Neural cell (in vitro differentiated cells): ENCODE measurements at regions not wholly inside any gene's neighbourhood (a gene's known extent, or its start where the extent isn't known, plus 50 kb on each side); places are given as distances from the start of the nearest gene placed in this dataset.

Source experiments
- H2AFZ ChIP-seq: fragments of 200-600, 300-800 bp; sonication (generic), shearing (Covaris generic); 2 replicates; pipeline ENCODE4 v1.6.0; 2014; ENCODE audit warnings: low read depth, mild to moderate bottlenecking, antibody characterized with exemption, low read length, moderate library complexity
- H3F3A ChIP-seq: fragments of 200-600 bp; shearing (Covaris generic); 2 replicates; pipeline ENCODE4 v1.6.1; 2016; ENCODE audit warnings: mild to moderate bottlenecking, moderate library complexity, mixed read lengths, antibody characterized with exemption, low read length; ENCODE audit not compliant: insufficient read depth, poor library complexity, severe bottlenecking
- H3K27ac ChIP-seq: fragments of 200-600, 300-800 bp; sonication (generic), shearing (Covaris generic); 2 replicates; pipeline ENCODE4 v1.5.1; 2014; ENCODE audit warnings: mild to moderate bottlenecking, low read length, moderate library complexity
- H3K27me3 ChIP-seq: fragments of 300-800, 200-600 bp; sonication (generic), shearing (Covaris generic); 2 replicates; pipeline ENCODE4 v1.6.0; 2014; ENCODE audit warnings: mild to moderate bottlenecking, low read depth, low read length, moderate library complexity; ENCODE audit not compliant: insufficient read depth
- H3K36me3 ChIP-seq: fragments of 300-800, 200-600 bp; sonication (generic), shearing (Covaris generic); 2 replicates; pipeline ENCODE4 v1.5.1; 2014; ENCODE audit warnings: mild to moderate bottlenecking, antibody characterized with exemption, low read length, moderate library complexity; ENCODE audit not compliant: insufficient read depth
- H3K4me2 ChIP-seq: fragments of 300-800, 200-600 bp; sonication (generic), shearing (Covaris generic); 2 replicates; pipeline ENCODE4 v1.6.0; 2014; ENCODE audit warnings: mild to moderate bottlenecking, low read length
- H3K4me3 ChIP-seq: fragments of 300-800, 200-600 bp; sonication (generic), shearing (Covaris generic); 2 replicates; pipeline ENCODE4 v1.5.1; 2014; ENCODE audit warnings: mild to moderate bottlenecking, low read length, moderate library complexity
- H3K79me2 ChIP-seq: fragments of 200-600 bp; shearing (Covaris generic); replicated peaks from 2 replicates; pipeline ENCODE4 v1.6.0; 2014; ENCODE audit warnings: mild to moderate bottlenecking, low read length, moderate library complexity; ENCODE audit not compliant: insufficient read depth
- H3K9ac ChIP-seq: fragments of 300-800, 200-600 bp; sonication (generic), shearing (Covaris generic); 2 replicates; pipeline ENCODE4 v1.6.1; 2016; ENCODE audit warnings: mild to moderate bottlenecking, low read length, mixed read lengths
- H3K9me2 ChIP-seq: fragments of 200-600 bp; shearing (Covaris generic); 2 replicates; pipeline ENCODE4 v1.6.1; 2016; ENCODE audit warnings: mild to moderate bottlenecking, low read length, mixed read lengths; ENCODE audit not compliant: insufficient read depth
- H3K9me3 ChIP-seq: fragments of 200-600, 300-800 bp; sonication (generic), shearing (Covaris generic); 2 replicates; pipeline ENCODE4 v1.6.1; 2016; ENCODE audit warnings: mild to moderate bottlenecking, mixed run types, low read length, moderate library complexity, mixed read lengths
- H4K20me1 ChIP-seq: fragments of 200-600 bp; shearing (Covaris generic); 2 replicates; pipeline ENCODE4 v1.6.1; 2016; ENCODE audit warnings: mild to moderate bottlenecking, mixed run types; ENCODE audit not compliant: insufficient read depth
- EP300 ChIP-seq: fragments of 450-650 bp; conservative IDR thresholded peaks from 2 replicates; pipeline ENCODE4 v1.6.1; 2014; ENCODE audit warnings: antibody characterized with exemption, mild to moderate bottlenecking, moderate library complexity; ENCODE audit not compliant: poor library complexity, severe bottlenecking
- EZH2 ChIP-seq: fragments of 200-600, 300-800 bp; shearing (Covaris generic), sonication (generic); IDR thresholded peaks from 2 replicates; pipeline ENCODE4 v1.6.1; 2014; ENCODE audit warnings: antibody characterized with exemption, low read length, borderline replicate concordance, mild to moderate bottlenecking; ENCODE audit not compliant: insufficient read depth, poor library complexity, severe bottlenecking
- MXI1 ChIP-seq: fragments of 450-650 bp; conservative IDR thresholded peaks from 2 replicates; pipeline ENCODE4 v1.6.1; 2014; ENCODE audit warnings: antibody characterized with exemption, mild to moderate bottlenecking; ENCODE audit not compliant: poor library complexity, severe bottlenecking
- POLR2AphosphoS5 ChIP-seq: IDR thresholded peaks from 2 replicates; pipeline ENCODE4 v1.6.1; 2012
- RAD21 ChIP-seq: fragments of 450-650 bp; conservative IDR thresholded peaks from 2 replicates; pipeline ENCODE4 v1.6.1; 2014; ENCODE audit warnings: antibody characterized with exemption, mild to moderate bottlenecking, moderate library complexity
- SMC3 ChIP-seq: fragments of 450-650 bp; conservative IDR thresholded peaks from 2 replicates; pipeline ENCODE4 v1.6.1; 2014; ENCODE audit warnings: antibody characterized with exemption, mild to moderate bottlenecking, moderate library complexity; ENCODE audit not compliant: poor library complexity
- TAF1 ChIP-seq: IDR thresholded peaks from 2 replicates; pipeline ENCODE4 v1.6.1; 2012; ENCODE audit warnings: low read depth
- TF ChIP-seq, protein P1 (sequence below): IDR thresholded peaks from 2 replicates; pipeline ENCODE4 v1.6.1; 2012; ENCODE audit warnings: borderline replicate concordance
- TF ChIP-seq, protein P2 (sequence below): fragments of 450-650 bp; IDR thresholded peaks from 2 replicates; pipeline ENCODE4 v1.5.1; 2014; ENCODE audit warnings: antibody characterized with exemption, mild to moderate bottlenecking, moderate library complexity; ENCODE audit not compliant: poor library complexity, severe bottlenecking

DNA sequence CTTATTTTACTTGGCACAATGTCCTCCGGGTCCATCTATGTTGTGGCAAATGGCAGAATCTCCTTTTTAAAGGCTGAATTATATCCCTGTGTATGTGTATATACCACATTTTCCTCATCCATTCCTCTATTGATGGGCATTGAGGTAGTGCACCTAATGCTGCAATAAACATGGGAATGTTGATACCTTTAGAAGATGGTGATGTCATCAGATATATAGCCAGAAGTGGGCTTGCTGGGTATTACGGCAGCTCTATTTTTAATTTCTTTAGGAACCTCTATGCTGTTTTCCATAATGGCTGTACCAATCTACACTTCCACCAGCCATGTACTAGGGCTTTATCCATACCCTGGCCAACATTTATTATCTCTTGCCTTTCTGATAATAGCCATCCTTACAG lies 315.7 kb downstream of the FOXA2 start:
- H3K4me3 ChIP-seq: no peak overlapping the region
- H3K9me3 ChIP-seq: no peaks in the 10 kb centered on the region
- no peak overlapping the region for H3K27ac ChIP-seq
- H4K20me1 ChIP-seq: no peaks in the 10 kb centered on the region
- no peak overlapping the region for H2AFZ ChIP-seq
- no peaks in the 10 kb centered on the region for H3K9me2 ChIP-seq
- no peak overlapping the region for H3K9ac ChIP-seq
- H3K36me3 ChIP-seq: no peaks in the 10 kb centered on the region
- no peaks in the 10 kb centered on the region for H3F3A ChIP-seq
- TF ChIP-seq EP300 (no peak), POLR2AphosphoS5 (no peak), SMC3 (no peak), EZH2 (no peak), TAF1 (no peak)
- no peak overlapping the region for H3K4me2 ChIP-seq
- no peaks in the 10 kb centered on the region for H3K27me3 ChIP-seq
- no peaks in the 10 kb centered on the region for H3K79me2 ChIP-seq

DNA sequence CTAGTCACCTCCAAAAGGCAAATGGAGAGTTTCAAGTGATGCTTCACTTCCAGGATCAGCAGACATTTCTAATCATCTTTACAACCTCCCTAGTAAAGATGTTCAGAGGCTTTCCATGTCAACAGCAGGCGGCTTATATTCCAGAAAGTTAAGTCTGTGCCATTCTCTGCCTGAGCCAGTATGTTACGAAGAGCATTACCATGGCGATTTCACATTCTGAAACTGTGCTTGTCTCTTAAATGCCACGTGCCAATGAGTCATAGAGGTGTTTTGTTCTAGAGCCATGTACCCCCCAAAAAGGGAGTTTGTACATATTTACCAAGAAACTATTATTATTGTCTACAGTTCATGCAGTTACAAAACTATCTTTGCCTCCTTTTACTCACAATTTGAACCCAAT lies 319.5 kb downstream of the FOXA2 start:
- Histone ChIP-seq H3K9me2 (no peaks in the 10 kb centered on the region), H3K27ac (no peak overlapping the region), H3K79me2 (no peaks in the 10 kb centered on the region), H3K36me3 (no peaks in the 10 kb centered on the region), H3F3A (no peaks in the 10 kb centered on the region), H3K9me3 (no peaks in the 10 kb centered on the region), H3K4me2 (no peak overlapping the region), H3K4me3 (no peak overlapping the region), H3K27me3 (no peaks in the 10 kb centered on the region), H4K20me1 (no peaks in the 10 kb centered on the region), H2AFZ (no peak overlapping the region), H3K9ac (no peak overlapping the region)
- no peak for TF ChIP-seq RAD21
- no peak for TF ChIP-seq SMC3
- no peak for TF ChIP-seq TAF1
- TF ChIP-seq MXI1: no peak
- TF ChIP-seq EP300: no peak
- TF ChIP-seq, protein P1, sequence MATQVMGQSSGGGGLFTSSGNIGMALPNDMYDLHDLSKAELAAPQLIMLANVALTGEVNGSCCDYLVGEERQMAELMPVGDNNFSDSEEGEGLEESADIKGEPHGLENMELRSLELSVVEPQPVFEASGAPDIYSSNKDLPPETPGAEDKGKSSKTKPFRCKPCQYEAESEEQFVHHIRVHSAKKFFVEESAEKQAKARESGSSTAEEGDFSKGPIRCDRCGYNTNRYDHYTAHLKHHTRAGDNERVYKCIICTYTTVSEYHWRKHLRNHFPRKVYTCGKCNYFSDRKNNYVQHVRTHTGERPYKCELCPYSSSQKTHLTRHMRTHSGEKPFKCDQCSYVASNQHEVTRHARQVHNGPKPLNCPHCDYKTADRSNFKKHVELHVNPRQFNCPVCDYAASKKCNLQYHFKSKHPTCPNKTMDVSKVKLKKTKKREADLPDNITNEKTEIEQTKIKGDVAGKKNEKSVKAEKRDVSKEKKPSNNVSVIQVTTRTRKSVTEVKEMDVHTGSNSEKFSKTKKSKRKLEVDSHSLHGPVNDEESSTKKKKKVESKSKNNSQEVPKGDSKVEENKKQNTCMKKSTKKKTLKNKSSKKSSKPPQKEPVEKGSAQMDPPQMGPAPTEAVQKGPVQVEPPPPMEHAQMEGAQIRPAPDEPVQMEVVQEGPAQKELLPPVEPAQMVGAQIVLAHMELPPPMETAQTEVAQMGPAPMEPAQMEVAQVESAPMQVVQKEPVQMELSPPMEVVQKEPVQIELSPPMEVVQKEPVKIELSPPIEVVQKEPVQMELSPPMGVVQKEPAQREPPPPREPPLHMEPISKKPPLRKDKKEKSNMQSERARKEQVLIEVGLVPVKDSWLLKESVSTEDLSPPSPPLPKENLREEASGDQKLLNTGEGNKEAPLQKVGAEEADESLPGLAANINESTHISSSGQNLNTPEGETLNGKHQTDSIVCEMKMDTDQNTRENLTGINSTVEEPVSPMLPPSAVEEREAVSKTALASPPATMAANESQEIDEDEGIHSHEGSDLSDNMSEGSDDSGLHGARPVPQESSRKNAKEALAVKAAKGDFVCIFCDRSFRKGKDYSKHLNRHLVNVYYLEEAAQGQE: no peak
- no peak for TF ChIP-seq POLR2AphosphoS5
- TF ChIP-seq, protein P2, sequence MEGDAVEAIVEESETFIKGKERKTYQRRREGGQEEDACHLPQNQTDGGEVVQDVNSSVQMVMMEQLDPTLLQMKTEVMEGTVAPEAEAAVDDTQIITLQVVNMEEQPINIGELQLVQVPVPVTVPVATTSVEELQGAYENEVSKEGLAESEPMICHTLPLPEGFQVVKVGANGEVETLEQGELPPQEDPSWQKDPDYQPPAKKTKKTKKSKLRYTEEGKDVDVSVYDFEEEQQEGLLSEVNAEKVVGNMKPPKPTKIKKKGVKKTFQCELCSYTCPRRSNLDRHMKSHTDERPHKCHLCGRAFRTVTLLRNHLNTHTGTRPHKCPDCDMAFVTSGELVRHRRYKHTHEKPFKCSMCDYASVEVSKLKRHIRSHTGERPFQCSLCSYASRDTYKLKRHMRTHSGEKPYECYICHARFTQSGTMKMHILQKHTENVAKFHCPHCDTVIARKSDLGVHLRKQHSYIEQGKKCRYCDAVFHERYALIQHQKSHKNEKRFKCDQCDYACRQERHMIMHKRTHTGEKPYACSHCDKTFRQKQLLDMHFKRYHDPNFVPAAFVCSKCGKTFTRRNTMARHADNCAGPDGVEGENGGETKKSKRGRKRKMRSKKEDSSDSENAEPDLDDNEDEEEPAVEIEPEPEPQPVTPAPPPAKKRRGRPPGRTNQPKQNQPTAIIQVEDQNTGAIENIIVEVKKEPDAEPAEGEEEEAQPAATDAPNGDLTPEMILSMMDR: no peak
- no peak for TF ChIP-seq EZH2

DNA sequence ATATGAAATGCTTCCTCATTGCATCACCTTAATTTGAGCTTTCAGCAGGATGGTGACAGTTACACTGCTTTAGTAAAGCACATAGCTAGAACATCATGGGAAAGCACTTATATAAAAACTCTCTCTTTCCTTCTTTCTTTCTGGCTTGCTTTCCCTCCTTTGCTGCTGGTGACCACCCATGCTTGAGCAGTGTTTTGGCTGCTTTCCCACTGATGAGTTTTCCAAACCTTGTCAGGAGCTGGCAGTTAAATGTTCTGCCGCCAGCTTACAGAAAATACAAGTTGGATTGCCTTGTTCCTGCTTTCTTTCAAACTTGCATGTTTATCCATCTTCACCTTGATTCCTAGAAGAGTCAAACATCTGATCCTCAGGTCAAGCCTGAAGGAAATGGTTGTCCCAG lies 323.9 kb downstream of the FOXA2 start:
- Histone ChIP-seq H4K20me1 (no peaks in the 10 kb centered on the region), H3K9me2 (no peaks in the 10 kb centered on the region), H3K4me2 (no peak overlapping the region), H3K36me3 (no peaks in the 10 kb centered on the region), H3F3A (no peaks in the 10 kb centered on the region), H3K9ac (no peak overlapping the region), H2AFZ (no peak overlapping the region), H3K9me3 (no peaks in the 10 kb centered on the region), H3K79me2 (no peaks in the 10 kb centered on the region), H3K4me3 (no peak overlapping the region), H3K27me3 (no peaks in the 10 kb centered on the region), H3K27ac (no peak overlapping the region)
- no peak for TF ChIP-seq POLR2AphosphoS5
- TF ChIP-seq, protein P1: no peak
